HEK293T (cell line): ENCODE measurements at regions not wholly inside any gene's neighbourhood (a gene's known extent, or its start where the extent isn't known, plus 50 kb on each side); places are given as distances from the start of the nearest gene placed in this dataset.

Experiments
- BHLHE40 ChIP-seq: fragments of 450-650 bp; IDR thresholded peaks from 2 replicates; pipeline ENCODE4 v1.6.1; 2016; ENCODE audit warnings: mild to moderate bottlenecking, moderate library complexity, borderline replicate concordance
- CTBP1 ChIP-seq: fragments of 450-650 bp; IDR thresholded peaks from 2 replicates; pipeline ENCODE4 v1.6.1; 2016; ENCODE audit warnings: borderline replicate concordance
- ELF4 ChIP-seq: fragments of 450-650 bp; IDR thresholded peaks from 2 replicates; pipeline ENCODE4 v1.6.1; 2017; ENCODE audit warnings: antibody characterized with exemption
- FOXA1 ChIP-seq: fragments of 450-650 bp; IDR thresholded peaks from 2 replicates; pipeline ENCODE4 v1.6.1; 2016; ENCODE audit warnings: mild to moderate bottlenecking
- FOXK2 ChIP-seq: fragments of 450-650 bp; IDR thresholded peaks from 2 replicates; pipeline ENCODE4 v1.6.1; 2016; ENCODE audit warnings: mild to moderate bottlenecking
- FOXM1 ChIP-seq: fragments of 450-650 bp; IDR thresholded peaks from 2 replicates; pipeline ENCODE4 v1.6.1; 2017; ENCODE audit warnings: mild to moderate bottlenecking, borderline replicate concordance
- HDGF ChIP-seq: fragments of 450-650 bp; IDR thresholded peaks from 2 replicates; pipeline ENCODE4 v1.6.1; 2017; ENCODE audit warnings: antibody characterized with exemption, borderline replicate concordance
- L3MBTL2 ChIP-seq: fragments of 450-650 bp; conservative IDR thresholded peaks from 2 replicates; pipeline ENCODE4 v1.6.1; 2016; ENCODE audit warnings: mild to moderate bottlenecking
- NFRKB ChIP-seq: fragments of 450-650 bp; IDR thresholded peaks from 2 replicates; pipeline ENCODE4 v1.6.1; 2016; ENCODE audit warnings: mild to moderate bottlenecking, moderate library complexity
- PKNOX1 ChIP-seq: fragments of 450-650 bp; IDR thresholded peaks from 2 replicates; pipeline ENCODE4 v1.6.1; 2016
- SP1 ChIP-seq: fragments of 450-650 bp; IDR thresholded peaks from 2 replicates; pipeline ENCODE4 v1.6.1; 2017
- SUZ12 ChIP-seq: fragments of 450-650 bp; IDR thresholded peaks from 2 replicates; pipeline ENCODE4 v1.6.1; 2016; ENCODE audit warnings: mild to moderate bottlenecking
- TARDBP ChIP-seq: fragments of 450-650 bp; IDR thresholded peaks from 2 replicates; pipeline ENCODE4 v1.6.1; 2016

- TF ChIP-seq FOXK2: no peak
- TF ChIP-seq PKNOX1: no peak
- no peak for TF ChIP-seq SP1
- TF ChIP-seq SUZ12: no peak
- TF ChIP-seq FOXA1: no peak
- TF ChIP-seq TARDBP: no peak
- no peak for TF ChIP-seq L3MBTL2
- TF ChIP-seq BHLHE40: no peak
- no peak for TF ChIP-seq FOXM1
- no peak for TF ChIP-seq ELF4
- TF ChIP-seq NFRKB: no peak
- no peak for TF ChIP-seq CTBP1
- no peak for TF ChIP-seq HDGF
Observed at GRCh38 chr5:154136141-154136540, 54.4 kb upstream of the GALNT10 start.
